Bronchial epithelial cell (primary cell): ENCODE measurements at regions not wholly inside any gene's neighbourhood (a gene's known extent, or its start where the extent isn't known, plus 50 kb on each side); places are given as distances from the start of the nearest gene placed in this dataset.
A peak's percentile ranks its signal among the peaks of the same experiment; 100 is the strongest.

Experiments used
- DNase-seq: peaks from one replicate; pipeline ENCODE4 v3.0.0-alpha.2; 2010; ENCODE audit warnings: low read depth
- FAIRE-seq: peaks from 2 replicates; lab custom pipeline; 2011; peaks lifted over from hg19 to GRCh38; lab: Jason Lieb, UNC
- H3K27me3 ChIP-seq: 2 replicates; pipeline ENCODE4 v1.5.1; 2011; ENCODE audit warnings: low read length; ENCODE audit not compliant: control insufficient read depth, insufficient read depth
- H3K36me3 ChIP-seq: 2 replicates; pipeline ENCODE4 v1.5.1; 2011; ENCODE audit warnings: low read length; ENCODE audit not compliant: control insufficient read depth, insufficient read depth
- H3K4me3 ChIP-seq: 2 replicates; pipeline ENCODE4 v1.5.1; 2011; ENCODE audit warnings: mild to moderate bottlenecking, low read depth, low read length, control low read depth
- CTCF ChIP-seq: IDR thresholded peaks from 2 replicates; pipeline ENCODE4 v1.5.1; 2011; ENCODE audit warnings: mild to moderate bottlenecking, moderate library complexity, low read length, control low read depth, inconsistent platforms; ENCODE audit not compliant: insufficient read depth, severe bottlenecking

GRCh38 chr1:221292652-221293051 lies 413.4 kb downstream of the HLX start:
- TF ChIP-seq CTCF: no peak
- Histone ChIP-seq H3K36me3 (no peaks in the 10 kb centered on the region), H3K4me3 (no peak overlapping the region), H3K27me3 (no peaks in the 10 kb centered on the region)
- no peak for FAIRE-seq
- no peak for DNase-seq

GRCh38 chr1:221294242-221294641 lies 415.0 kb downstream of the HLX start:
- TF ChIP-seq CTCF: no peak
- Histone ChIP-seq H3K4me3 (no peak overlapping the region), H3K36me3 (no peaks in the 10 kb centered on the region), H3K27me3 (no peaks in the 10 kb centered on the region)
- DNase-seq (peak; percentile 88), FAIRE-seq (no peak)

GRCh38 chr1:221302357-221302756 lies 423.1 kb downstream of the HLX start:
- Histone ChIP-seq H3K36me3 (no peaks in the 10 kb centered on the region), H3K4me3 (no peak overlapping the region), H3K27me3 (no peaks in the 10 kb centered on the region)
- no peak for TF ChIP-seq CTCF
- FAIRE-seq: no peak
- DNase-seq: no peak

GRCh38 chr1:221302810-221303209 lies 423.6 kb downstream of the HLX start:
- TF ChIP-seq CTCF: no peak
- H3K36me3 ChIP-seq: no peaks in the 10 kb centered on the region
- H3K4me3 ChIP-seq: no peak overlapping the region
- no peaks in the 10 kb centered on the region for H3K27me3 ChIP-seq
- no peak for FAIRE-seq
- DNase-seq: no peak

- no peak for TF ChIP-seq CTCF
- no peak overlapping the region for H3K4me3 ChIP-seq
- DNase-seq (no peak), FAIRE-seq (no peak)
- H3K36me3 ChIP-seq: no peaks in the 10 kb centered on the region
- H3K27me3 ChIP-seq: no peaks in the 10 kb centered on the region
Observed at GRCh38 chr1:221303623-221304022, 424.4 kb downstream of the HLX start.

- no peak overlapping the region for H3K4me3 ChIP-seq
- no peaks in the 10 kb centered on the region for H3K27me3 ChIP-seq
- no peaks in the 10 kb centered on the region for H3K36me3 ChIP-seq
- TF ChIP-seq CTCF: no peak
- FAIRE-seq (no peak), DNase-seq (no peak)
Observed at GRCh38 chr1:221306239-221306638, 427.0 kb downstream of the HLX start.
